ENCODE measurements at regions not wholly inside any gene's neighbourhood (a gene's known extent, or its start where the extent isn't known, plus 50 kb on each side); places are given as distances from the start of the nearest gene placed in this dataset.

DNA sequence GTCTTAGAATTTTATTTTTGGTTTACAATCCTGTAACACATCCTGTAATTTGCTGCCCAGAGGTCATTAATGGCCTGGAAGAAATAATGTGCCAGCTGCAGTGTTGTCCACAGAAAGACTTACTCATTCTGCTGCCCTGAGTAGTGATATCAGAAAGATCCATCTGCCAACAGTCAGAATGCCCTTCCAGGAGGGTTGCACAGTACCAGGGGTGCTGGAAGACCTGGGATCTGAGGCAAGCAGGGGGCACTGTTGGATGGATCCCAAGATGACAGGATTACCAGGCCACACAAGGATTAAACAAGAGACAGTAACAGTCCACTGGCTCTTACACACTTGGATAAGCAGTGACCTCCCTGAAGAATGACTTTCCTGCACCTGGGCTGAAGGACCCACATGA, 93.8 kb upstream of the TOP3B start:
- Histone ChIP-seq H3K27ac (no peak overlapping the region), H3K4me1 (peaks cover 0 to 7% (median 0%) of the 10 kb centered on the region in 4 donors), H3K4me3 (no peak overlapping the region), H3K36me3 (no peaks in the 10 kb centered on the region), H3K9me3 (no peaks in the 10 kb centered on the region), H3K27me3 (peaks cover 0 to 11% of the 10 kb centered on the region in 2 donors)
- TF ChIP-seq, protein P1, sequence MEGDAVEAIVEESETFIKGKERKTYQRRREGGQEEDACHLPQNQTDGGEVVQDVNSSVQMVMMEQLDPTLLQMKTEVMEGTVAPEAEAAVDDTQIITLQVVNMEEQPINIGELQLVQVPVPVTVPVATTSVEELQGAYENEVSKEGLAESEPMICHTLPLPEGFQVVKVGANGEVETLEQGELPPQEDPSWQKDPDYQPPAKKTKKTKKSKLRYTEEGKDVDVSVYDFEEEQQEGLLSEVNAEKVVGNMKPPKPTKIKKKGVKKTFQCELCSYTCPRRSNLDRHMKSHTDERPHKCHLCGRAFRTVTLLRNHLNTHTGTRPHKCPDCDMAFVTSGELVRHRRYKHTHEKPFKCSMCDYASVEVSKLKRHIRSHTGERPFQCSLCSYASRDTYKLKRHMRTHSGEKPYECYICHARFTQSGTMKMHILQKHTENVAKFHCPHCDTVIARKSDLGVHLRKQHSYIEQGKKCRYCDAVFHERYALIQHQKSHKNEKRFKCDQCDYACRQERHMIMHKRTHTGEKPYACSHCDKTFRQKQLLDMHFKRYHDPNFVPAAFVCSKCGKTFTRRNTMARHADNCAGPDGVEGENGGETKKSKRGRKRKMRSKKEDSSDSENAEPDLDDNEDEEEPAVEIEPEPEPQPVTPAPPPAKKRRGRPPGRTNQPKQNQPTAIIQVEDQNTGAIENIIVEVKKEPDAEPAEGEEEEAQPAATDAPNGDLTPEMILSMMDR (IDR thresholded peaks at IDR 0.05), result no peak
- no peak for DNase-seq
- intact Hi-C loops (cut with DNase I; ENCODE audit: low total_unique reads), result no loop called here

DNA sequence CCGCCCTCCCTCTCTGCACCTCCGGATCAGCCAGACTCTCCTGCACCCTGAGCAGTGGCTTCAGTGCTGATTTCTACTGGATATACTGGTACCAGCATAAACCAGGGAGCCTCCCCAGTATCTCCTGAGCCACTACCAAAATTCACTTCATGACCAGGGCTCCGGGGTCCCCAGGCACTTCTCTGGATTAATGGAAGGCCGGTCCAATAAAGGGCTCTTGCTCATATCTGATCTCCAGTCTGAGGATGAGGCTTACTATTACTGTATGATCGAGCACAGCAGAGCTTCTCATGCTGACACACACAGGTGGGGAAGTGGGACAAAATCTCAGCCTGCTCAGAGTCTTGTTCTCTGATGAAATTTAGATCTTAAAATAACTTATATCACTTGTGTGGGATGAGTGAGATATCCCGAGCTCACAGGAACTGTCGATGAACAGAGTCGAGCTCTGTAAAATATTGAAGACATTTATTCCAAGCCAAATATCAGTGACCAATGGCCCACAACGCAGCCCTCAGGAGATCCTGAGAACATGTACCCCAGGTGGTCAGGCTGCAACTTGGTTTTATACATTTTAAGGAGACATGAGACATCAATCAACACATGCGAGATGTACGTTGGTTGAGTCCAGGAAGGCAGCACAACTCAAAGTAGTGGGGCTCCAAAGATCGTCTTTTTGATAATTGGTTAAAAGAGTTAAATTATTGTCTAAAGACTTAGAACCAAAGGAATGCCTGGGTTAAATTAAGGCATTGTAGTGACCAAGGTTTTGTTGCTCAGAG, 93.0 kb upstream of the TOP3B start:
- peaks cover 0 to 7% (median 0%) of the 10 kb centered on the region in 4 donors for H3K4me1 ChIP-seq
- no peak overlapping the region for H3K4me3 ChIP-seq
- H3K27me3 ChIP-seq, result peaks cover 0 to 5% of the 10 kb centered on the region in 2 donors
- H3K36me3 ChIP-seq, result no peaks in the 10 kb centered on the region
- no peaks in the 10 kb centered on the region for H3K9me3 ChIP-seq
- intact Hi-C loops (cut with DNase I; ENCODE audit: low total_unique reads), result no loop called here
- no peak for DNase-seq
- no peak overlapping the region for H3K27ac ChIP-seq
- TF ChIP-seq, protein P1 (IDR thresholded peaks at IDR 0.05), result no peak

DNA sequence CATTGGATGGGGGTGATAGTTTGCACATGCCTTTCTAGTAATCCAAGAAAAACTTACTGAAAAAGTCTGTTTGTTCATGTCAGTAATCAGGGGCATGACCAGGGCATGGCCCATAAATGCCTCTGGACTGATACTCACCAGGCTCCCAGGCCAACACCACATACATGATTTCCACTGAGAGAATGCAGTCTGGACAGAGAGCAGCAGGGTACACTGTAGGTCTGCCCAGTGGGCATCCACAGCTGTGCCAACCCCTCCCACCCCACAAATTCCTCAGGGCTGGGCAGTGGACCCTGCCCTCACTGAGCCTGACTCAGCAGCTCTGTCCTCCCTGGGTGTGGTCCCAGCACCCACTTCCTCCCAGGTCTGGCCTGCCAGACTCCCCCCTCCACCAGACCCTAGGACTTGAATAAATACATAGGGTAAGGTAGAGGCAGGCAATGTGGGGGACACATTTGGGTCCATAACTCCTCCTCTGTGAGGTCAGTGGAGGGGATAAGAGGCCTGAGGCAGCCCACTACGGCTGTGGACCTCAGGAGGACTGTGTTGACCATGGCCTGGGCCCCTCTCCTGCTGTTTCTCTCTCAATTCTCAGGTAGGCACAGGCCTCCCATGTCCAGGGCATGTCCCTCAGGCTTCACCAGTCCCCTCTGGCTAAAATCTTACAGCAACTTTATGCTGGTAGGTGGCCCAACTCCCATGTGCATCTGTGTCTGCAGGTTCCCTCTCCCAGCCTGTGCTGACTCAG, 92.2 kb upstream of the TOP3B start:
- TF ChIP-seq, protein P1 (IDR thresholded peaks at IDR 0.05), result no peak
- Histone ChIP-seq H3K4me3 (no peak overlapping the region), H3K4me1 (peaks cover 0 to 7% (median 0%) of the 10 kb centered on the region in 4 donors), H3K27me3 (no peaks in the 10 kb centered on the region), H3K27ac (no peak overlapping the region), H3K9me3 (no peaks in the 10 kb centered on the region), H3K36me3 (no peaks in the 10 kb centered on the region)
- intact Hi-C loops (cut with DNase I; ENCODE audit: low total_unique reads), result no loop called here
- no peak for DNase-seq

DNA sequence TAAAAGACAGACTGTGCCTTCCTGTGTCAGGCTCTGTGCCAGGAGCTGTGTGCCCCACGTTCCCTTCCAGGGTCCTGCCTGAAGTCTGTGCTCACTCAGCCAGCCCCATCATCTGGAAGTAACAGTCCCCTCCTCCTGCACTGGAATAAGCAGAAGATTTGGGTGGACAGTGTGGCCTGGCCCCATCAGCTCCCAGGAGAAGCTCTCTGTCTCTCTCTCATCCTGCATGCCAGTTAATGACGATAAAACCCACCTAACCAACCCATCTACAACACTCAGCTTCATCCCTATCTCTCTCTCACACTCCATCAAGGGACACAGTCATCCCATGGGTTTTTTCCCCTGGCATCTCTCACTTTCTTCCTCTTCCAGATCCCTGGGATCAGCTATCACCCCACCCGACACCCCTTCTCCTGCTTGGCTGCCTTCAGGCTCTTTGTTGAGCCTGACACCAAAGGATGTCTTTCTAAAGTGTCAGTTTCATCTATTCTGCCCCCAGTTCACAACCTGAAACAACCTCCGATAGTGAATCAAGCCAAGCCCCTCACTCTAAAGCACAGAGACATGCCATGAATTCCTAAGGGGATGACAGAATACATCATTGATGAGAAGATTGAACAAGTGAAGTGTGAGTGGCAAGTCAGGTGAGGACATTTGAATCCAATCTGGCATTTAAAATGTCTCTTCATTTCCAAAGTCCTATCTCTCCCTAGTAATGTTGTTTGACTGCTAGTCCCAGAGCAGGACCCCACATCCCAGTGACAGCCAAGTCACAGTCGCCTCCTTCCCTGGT, 91.4 kb upstream of the TOP3B start:
- no peak overlapping the region for H3K4me3 ChIP-seq
- TF ChIP-seq, protein P1 (IDR thresholded peaks at IDR 0.05), result no peak
- no peaks in the 10 kb centered on the region for H3K9me3 ChIP-seq
- DNase-seq, result no peak
- H3K27me3 ChIP-seq, result no peaks in the 10 kb centered on the region
- H3K27ac ChIP-seq, result no peak overlapping the region
- no peaks in the 10 kb centered on the region for H3K36me3 ChIP-seq
- intact Hi-C loops (cut with DNase I; ENCODE audit: low total_unique reads), result no loop called here
- peaks cover 0 to 7% (median 0%) of the 10 kb centered on the region in 4 donors for H3K4me1 ChIP-seq

DNA sequence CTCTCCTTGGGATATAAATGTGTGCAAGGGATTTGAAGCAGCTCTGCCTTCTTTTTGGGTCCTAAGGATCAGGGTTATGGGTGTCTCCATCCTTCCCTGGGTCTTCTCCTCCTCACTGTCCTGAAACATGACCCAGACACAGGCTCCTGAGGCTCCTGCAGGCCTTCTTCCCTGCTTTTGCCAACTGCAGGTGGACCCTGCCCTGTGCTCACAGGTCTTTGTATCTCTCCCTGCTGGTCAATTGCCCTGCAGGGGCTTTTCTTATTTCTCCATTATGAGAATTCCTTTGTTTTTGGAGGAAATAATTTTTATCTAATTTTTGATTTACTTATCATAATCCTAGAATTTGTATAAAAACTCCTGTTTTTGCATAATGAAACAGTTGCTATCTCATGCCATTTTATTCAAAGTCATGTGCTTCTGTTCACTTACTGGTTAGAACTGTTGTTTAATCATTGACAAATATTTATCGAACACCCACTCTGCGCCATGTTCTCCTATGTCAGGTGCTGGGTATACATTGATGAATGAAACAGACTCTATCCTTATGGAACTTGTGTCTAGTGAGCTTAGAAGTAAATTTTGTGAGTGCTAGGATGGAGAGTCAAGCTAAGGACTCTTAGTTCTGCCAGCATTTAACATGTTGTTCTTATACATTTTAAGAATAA, 89.7 kb upstream of the TOP3B start:
- Histone ChIP-seq H3K4me1 (peaks cover 0 to 7% (median 0%) of the 10 kb centered on the region in 4 donors), H3K27me3 (no peaks in the 10 kb centered on the region), H3K36me3 (no peaks in the 10 kb centered on the region), H3K27ac (no peak overlapping the region), H3K4me3 (no peak overlapping the region), H3K9me3 (no peaks in the 10 kb centered on the region)
- intact Hi-C loops (cut with DNase I; ENCODE audit: low total_unique reads), result no loop called here
- DNase-seq, result no peak
- TF ChIP-seq, protein P1 (IDR thresholded peaks at IDR 0.05), result no peak
